ENCODE measurements at regions not wholly inside any gene's neighbourhood (a gene's known extent, or its start where the extent isn't known, plus 50 kb on each side); places are given as distances from the start of the nearest gene placed in this dataset.
A peak's percentile ranks its signal among the peaks of the same experiment; 100 is the strongest.

DNA sequence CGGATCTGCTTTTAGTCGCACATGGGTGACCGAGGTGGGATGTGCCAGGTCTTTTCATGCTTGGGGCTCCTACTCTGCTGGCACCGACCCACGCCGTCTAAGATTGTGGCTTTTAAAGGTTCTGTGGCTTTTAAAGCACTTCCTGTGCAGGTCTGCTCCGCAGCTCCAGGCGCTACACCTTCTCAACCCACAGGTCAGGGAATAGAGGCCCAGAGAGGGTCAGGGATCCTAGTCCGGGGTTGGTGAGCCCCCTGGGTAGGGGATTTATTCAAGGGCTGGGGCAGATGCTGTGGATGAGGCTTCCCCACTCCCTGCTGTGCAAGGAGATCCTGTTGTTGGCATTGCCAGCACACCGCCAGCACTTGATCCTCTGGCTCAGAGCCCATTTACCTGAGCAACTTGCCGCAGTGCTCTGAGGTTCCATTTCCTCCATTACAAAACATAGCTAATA, 212.8 kb upstream of the RAB4A start:
- TF ChIP-seq, protein P1, sequence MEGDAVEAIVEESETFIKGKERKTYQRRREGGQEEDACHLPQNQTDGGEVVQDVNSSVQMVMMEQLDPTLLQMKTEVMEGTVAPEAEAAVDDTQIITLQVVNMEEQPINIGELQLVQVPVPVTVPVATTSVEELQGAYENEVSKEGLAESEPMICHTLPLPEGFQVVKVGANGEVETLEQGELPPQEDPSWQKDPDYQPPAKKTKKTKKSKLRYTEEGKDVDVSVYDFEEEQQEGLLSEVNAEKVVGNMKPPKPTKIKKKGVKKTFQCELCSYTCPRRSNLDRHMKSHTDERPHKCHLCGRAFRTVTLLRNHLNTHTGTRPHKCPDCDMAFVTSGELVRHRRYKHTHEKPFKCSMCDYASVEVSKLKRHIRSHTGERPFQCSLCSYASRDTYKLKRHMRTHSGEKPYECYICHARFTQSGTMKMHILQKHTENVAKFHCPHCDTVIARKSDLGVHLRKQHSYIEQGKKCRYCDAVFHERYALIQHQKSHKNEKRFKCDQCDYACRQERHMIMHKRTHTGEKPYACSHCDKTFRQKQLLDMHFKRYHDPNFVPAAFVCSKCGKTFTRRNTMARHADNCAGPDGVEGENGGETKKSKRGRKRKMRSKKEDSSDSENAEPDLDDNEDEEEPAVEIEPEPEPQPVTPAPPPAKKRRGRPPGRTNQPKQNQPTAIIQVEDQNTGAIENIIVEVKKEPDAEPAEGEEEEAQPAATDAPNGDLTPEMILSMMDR (IDR thresholded peaks at IDR 0.05) = no peak
- Histone ChIP-seq H3K4me1 (no peaks in the 10 kb centered on the region), H3K4me3 (no peak overlapping the region), H3K36me3 (ENCODE audit: insufficient read depth in 1 of 2, low read depth in 1 of 2) (no peaks in the 10 kb centered on the region), H3K9me3 (no peaks in the 10 kb centered on the region), H3K27ac (no peak overlapping the region), H3K27me3 (ENCODE audit: insufficient read depth in 3 of 3, low read length in 2 of 3) (no peaks in the 10 kb centered on the region)
- DNase-seq (no peak), ATAC-seq (no peak)
- WGBS, 3 donors = 83 to 93% (median 84%) methylated on average over 11 of the region's 11 CpGs
- intact Hi-C loops (cut with DNase I) = loop anchor here in 1 of 2 donors (10.0 kb wide), 1 partner anchor 63 kb away; no protein-coding TSS in a partner anchor

DNA sequence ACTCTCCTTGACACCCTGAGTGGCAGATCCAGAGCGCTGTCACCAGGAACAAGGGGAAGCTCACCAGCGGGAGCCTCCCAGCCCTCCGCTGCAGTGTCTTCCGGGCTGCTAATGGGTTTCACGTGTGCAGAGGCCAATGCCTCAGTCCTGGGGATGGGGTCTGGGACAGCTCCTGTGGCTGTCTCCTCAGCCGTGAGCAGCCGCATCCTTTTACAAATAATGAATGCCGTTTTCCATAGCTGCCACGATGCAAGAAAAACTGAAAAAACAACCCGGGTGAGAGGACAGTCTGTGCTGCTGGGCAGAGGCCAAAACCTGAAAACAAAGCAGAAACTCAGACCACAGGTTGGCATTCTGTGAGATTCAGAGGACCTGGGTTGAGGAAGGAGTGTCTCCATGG, 212.2 kb upstream of the RAB4A start:
- TF ChIP-seq, protein P1 (IDR thresholded peaks at IDR 0.05) = no peak
- no peaks in the 10 kb centered on the region for H3K27me3 ChIP-seq (ENCODE audit: insufficient read depth in 3 of 3, low read length in 2 of 3)
- DNase-seq (no peak), ATAC-seq (no peak)
- H3K4me3 ChIP-seq = no peak overlapping the region
- H3K27ac ChIP-seq = no peak overlapping the region
- 56 to 63% (median 59%) methylated on average over 10 of the region's 10 CpGs for WGBS, 3 donors
- H3K9me3 ChIP-seq = no peaks in the 10 kb centered on the region
- intact Hi-C loops (cut with DNase I) = loop anchor here in 1 of 2 donors (10.0 kb wide), 1 partner anchor 64 kb away; no protein-coding TSS in a partner anchor
- H3K36me3 ChIP-seq (ENCODE audit: insufficient read depth in 1 of 2, low read depth in 1 of 2) = no peaks in the 10 kb centered on the region
- no peaks in the 10 kb centered on the region for H3K4me1 ChIP-seq

DNA sequence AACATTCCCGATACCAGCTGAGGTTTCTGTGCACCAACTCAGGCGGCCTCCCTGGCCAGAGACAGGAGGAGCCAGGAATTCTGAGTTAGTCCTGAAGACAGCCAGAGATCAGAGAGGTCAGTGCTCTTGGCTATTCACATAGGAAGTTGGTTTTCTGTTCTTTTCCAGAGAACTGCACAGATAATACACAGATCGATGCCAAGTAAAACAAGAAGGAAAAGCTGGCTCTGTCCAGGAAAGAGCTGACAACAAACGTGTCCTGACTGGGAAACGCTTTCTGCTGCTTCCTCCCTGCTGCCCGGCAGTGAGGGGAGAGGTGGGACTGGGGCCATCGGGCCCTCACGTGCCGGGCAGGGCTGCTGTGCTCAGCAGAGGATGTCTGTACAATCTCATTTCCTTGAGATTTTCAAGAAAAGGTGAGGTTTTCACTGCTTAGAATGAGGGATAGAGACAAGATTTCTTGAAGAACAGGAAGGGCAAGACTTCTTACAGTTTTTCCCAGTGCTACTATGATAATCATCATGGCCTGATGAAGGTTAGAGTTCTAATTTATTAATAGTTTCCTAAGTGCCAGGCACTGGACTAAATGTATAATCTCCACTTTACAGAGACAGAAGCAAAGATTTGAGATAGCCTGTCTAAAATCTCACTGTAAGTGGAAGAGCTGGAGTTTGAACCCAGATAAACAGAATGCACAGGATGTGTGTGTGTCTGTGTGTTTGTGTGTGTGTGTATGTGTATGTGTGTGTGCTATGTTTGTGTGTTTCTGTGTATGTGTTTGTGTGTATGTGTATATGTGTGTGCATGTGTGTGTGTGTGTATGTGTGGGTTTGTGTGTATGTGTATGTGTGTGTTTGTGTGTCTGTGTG, 211.0 kb upstream of the RAB4A start:
- H3K27ac ChIP-seq = no peak overlapping the region
- peak in 1 of 2 donors; percentile 40 for DNase-seq

DNA sequence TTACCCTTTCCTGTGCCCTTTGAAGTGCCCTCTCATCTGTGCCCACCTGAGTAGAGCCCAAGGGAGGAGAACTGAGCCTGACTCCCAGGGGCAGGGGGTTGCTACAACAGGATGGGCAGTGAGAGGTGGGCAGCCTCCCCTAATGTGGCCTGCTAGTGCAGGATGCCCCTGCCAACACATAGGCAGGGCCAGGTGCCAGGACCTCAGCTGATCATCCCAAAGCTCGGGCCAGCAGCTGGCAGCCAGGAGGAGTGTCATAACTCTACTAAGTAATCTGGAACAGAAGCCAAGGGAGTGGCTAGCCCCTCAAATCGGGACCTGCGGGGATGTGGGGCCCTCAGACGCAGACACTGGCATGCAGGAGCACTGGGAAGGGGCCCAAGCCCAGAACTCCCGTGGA, 208.8 kb upstream of the RAB4A start:
- WGBS, 3 donors = 26 to 67% (median 29%) methylated on average over 5 of the region's 5 CpGs
- ATAC-seq = peak in 2 of 4 donors; percentile 65 to 69
- no peaks in the 10 kb centered on the region for H3K4me1 ChIP-seq
- DNase-seq = no peak
- intact Hi-C loops (cut with DNase I) = no loop called here
- H3K27me3 ChIP-seq (ENCODE audit: insufficient read depth in 3 of 3, low read length in 2 of 3) = no peaks in the 10 kb centered on the region
- H3K36me3 ChIP-seq (ENCODE audit: insufficient read depth in 1 of 2, low read depth in 1 of 2) = no peaks in the 10 kb centered on the region
- H3K27ac ChIP-seq = no peak overlapping the region
- no peaks in the 10 kb centered on the region for H3K9me3 ChIP-seq
- TF ChIP-seq, protein P1 (IDR thresholded peaks at IDR 0.05) = no peak
- H3K4me3 ChIP-seq = no peak overlapping the region

More for the DNA sequence above, 211.0 kb upstream of the RAB4A start:
- Histone ChIP-seq H3K36me3 (ENCODE audit: insufficient read depth in 1 of 2, low read depth in 1 of 2) (no peaks in the 10 kb centered on the region), H3K4me3 (no peak overlapping the region), H3K9me3 (no peaks in the 10 kb centered on the region), H3K4me1 (no peaks in the 10 kb centered on the region), H3K27me3 (ENCODE audit: insufficient read depth in 3 of 3, low read length in 2 of 3) (no peaks in the 10 kb centered on the region)
- WGBS, 3 donors = 30 to 43% (median 30%) methylated on average over 9 of the region's 9 CpGs
- TF ChIP-seq, protein P1 (IDR thresholded peaks at IDR 0.05) = no peak
- intact Hi-C loops (cut with DNase I) = loop anchor here in 1 of 2 donors (10.0 kb wide), 1 partner anchor 65 kb away; no protein-coding TSS in a partner anchor
- ATAC-seq = peak; percentile 32 to 63 (median 54)

All from psoas muscle (tissue), 7 donors.